ENCODE measurements at regions not wholly inside any gene's neighbourhood (a gene's known extent, or its start where the extent isn't known, plus 50 kb on each side); places are given as distances from the start of the nearest gene placed in this dataset.

DNA sequence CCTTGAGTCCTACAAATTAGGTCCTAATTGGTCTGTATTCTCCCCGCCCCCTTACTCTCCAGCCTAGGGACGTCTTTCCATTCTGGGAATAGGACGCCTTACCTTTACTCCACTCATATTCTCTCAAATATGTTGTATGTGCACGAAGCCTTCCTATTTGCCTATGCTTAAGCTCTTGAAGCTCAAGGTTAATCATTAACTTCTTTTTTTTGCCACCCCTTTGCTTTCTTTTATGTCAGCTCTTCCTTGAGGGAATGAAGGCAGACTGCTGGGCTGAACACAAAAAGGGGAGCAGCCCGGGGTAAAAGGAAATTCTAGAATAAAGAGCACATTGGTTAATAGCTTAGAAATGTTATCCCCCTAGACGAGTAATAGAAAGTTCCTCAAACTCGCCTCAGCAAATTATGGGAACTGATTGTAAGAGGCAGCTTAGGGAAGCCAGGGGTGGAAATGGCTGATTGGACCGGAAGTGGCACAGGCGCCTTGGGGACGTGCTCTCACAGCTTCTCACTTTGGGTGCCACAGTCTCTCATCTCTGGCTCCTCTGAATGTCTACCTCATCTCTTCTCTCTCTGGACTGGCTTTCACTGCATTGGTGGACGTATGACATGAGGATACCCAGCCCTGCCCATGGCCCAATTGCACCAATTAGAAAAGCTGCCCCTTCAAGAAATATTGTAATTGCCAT lies 122.3 kb upstream of the IL12B start:
- TF ChIP-seq, protein P1, sequence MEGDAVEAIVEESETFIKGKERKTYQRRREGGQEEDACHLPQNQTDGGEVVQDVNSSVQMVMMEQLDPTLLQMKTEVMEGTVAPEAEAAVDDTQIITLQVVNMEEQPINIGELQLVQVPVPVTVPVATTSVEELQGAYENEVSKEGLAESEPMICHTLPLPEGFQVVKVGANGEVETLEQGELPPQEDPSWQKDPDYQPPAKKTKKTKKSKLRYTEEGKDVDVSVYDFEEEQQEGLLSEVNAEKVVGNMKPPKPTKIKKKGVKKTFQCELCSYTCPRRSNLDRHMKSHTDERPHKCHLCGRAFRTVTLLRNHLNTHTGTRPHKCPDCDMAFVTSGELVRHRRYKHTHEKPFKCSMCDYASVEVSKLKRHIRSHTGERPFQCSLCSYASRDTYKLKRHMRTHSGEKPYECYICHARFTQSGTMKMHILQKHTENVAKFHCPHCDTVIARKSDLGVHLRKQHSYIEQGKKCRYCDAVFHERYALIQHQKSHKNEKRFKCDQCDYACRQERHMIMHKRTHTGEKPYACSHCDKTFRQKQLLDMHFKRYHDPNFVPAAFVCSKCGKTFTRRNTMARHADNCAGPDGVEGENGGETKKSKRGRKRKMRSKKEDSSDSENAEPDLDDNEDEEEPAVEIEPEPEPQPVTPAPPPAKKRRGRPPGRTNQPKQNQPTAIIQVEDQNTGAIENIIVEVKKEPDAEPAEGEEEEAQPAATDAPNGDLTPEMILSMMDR (IDR thresholded peaks at IDR 0.05), result no peak
- DNase-seq (ENCODE audit: low spot score) (no peak), ATAC-seq (ENCODE audit: low FRiP score) (no peak)

DNA sequence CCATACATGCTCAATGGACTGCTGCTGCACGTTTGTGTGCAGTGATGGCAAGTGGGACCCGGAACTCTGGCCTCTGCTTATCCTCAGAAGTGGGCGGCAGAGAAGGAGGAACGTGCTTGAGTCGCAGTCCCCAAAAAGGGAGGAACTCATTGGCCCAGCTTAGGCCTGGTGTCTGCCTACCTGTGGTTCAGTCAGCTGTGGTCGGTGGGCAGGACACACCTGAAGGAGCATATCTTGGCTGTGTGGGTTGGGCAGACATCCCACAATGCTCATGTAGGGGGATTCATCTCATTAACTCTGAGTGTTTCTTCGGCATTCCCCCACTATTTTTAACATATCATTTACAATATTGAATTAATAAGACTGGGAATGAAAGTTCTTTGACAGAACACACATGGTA lies 122.9 kb upstream of the IL12B start:
- ATAC-seq (ENCODE audit: low FRiP score) (no peak), DNase-seq (ENCODE audit: low spot score) (no peak)
- TF ChIP-seq, protein P1 (IDR thresholded peaks at IDR 0.05), result no peak

DNA sequence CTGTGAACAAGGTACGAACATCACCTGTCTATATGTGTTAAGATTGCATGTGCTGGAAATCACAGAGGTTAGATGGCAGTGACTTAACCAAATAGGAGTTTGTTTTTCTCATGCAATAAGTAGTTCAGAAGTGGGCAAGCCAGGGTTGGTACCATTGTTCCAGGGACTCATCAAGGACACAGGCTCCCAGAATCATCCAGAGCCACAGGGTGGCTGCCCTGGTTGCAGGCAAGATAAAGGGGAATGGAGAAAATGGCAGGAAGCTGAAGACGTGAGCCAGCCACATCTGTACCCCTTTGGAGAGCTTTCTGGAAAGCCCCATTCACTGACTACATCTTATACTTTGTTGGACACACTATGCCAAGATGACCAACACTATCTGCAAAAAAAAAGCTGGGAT lies 126.0 kb upstream of the IL12B start:
- TF ChIP-seq, protein P1 (IDR thresholded peaks at IDR 0.05), result no peak
- no peak for ATAC-seq (ENCODE audit: low FRiP score)
- no peak for DNase-seq (ENCODE audit: low spot score)

DNA sequence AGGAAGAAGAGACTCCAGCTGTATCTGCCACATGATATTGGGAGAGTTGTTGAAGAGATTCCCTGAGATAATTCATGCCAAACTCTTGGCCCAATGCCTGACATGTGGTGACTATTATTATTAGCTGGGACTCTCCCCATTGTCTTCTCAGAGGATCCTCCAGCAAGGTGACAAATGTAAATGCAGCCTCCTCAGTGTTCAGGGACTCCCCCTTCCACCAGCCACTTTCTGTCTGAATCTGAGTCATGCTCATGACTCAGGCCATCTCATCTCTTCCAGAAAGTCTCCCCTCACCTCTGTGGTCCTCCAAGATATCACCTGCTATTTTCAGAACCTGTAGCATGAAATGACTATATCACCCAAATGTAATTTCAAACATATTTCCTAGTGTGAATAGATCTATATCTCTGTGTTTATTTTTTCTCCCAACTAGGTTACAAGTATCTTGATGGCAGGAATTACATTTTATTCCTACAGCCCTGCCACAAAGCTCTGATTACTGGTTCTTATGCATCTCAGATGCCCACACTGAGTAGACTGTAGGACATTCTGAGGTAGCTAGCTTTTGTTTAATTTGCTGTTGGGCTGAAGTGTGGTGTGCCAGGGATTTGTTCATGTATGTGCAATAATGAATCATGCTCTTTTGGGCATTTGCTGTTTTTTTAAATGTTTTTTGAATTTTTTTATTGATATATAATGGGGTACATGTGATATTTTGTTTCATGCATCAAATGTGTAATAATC lies 126.6 kb upstream of the IL12B start:
- DNase-seq (ENCODE audit: low spot score) (no peak), ATAC-seq (ENCODE audit: low FRiP score) (peak; percentile 44)
- TF ChIP-seq, protein P1 (IDR thresholded peaks at IDR 0.05), result no peak

DNA sequence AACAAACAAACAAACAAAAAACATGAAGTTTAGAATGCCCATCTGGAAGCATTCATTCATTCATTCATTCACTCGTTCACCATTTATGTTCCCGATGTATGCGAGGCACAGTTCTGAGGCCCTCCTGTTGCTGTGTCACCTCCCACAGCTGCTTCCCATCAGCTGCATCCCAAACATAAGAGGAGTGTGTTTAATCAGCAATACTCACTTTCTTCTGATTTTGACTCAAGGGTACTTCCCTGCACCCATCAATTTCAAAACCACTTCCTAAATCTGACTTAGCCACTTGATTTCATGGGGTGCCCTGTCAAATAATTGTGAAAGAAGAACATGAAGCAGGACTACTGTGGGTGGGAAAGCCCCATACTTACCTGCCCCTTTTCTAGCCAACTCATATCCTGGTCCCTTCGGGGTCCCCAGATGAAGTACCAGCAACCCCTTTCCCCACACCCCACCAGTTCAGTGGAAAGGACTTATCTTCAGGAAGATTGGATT lies 128.0 kb upstream of the IL12B start:
- DNase-seq (ENCODE audit: low spot score) (no peak), ATAC-seq (ENCODE audit: low FRiP score) (no peak)
- TF ChIP-seq, protein P1 (IDR thresholded peaks at IDR 0.05), result no peak

DNA sequence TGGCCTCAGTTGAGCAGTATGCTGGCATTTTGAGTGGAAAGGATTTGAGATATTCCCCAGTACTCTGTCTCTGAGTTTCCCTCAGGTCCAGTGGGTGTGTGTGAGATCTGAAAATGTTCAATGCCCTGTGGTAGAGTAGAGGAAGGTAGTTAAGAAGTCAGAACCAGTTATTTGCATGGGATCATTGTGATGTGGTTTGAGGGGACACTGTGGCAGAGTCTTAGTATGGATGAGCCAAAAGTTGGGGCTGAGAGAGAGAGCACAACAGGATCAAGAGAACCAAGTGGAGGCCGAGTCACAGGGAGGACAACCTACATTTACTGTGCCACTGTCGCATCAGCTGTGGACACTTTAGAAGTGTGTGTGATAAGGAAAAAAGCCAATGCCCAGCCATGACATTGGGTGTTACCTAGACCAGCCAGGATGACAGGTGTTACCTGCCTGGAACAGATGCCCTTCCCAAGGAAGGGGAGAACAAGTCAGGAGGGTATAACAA lies 128.9 kb upstream of the IL12B start:
- TF ChIP-seq, protein P1 (IDR thresholded peaks at IDR 0.05), result no peak
- no peak for ATAC-seq (ENCODE audit: low FRiP score)
- DNase-seq (ENCODE audit: low spot score), result no peak
